Testis (tissue), 2 donors: ENCODE measurements at regions not wholly inside any gene's neighbourhood (a gene's known extent, or its start where the extent isn't known, plus 50 kb on each side); places are given as distances from the start of the nearest gene placed in this dataset.

ENCODE experiments used
- DNase-seq: peaks from one replicate; pipeline ENCODE4 v3.0.0-alpha.2; 2019
- H3K27ac ChIP-seq, 2 donors: fragments of 200-600 bp; sonication (generic); one replicate each; pipeline ENCODE4 v1.5.1; 2019
- H3K27me3 ChIP-seq: fragments of 200-600 bp; sonication (generic); one replicate; pipeline ENCODE4 v1.5.1; 2019
- H3K36me3 ChIP-seq: fragments of 200-600 bp; sonication (generic); one replicate; pipeline ENCODE4 v1.5.1; 2017; ENCODE audit warnings: low read depth; ENCODE audit errors: missing control alignments
- H3K4me1 ChIP-seq: fragments of 200-600 bp; sonication (generic); one replicate; pipeline ENCODE4 v1.5.1; 2019
- H3K4me3 ChIP-seq, 2 donors: fragments of 200-600 bp; sonication (generic); one replicate each; pipeline ENCODE4 v1.5.1; 2017 to 2019
- H3K9me3 ChIP-seq: fragments of 200-600 bp; sonication (generic); one replicate; pipeline ENCODE4 v1.5.1; 2017
- POLR2A ChIP-seq: fragments of 450-650 bp; IDR thresholded peaks from one replicate; pipeline ENCODE4 v1.6.1; 2017; ENCODE audit warnings: antibody characterized with exemption, mild to moderate bottlenecking, moderate library complexity
- WGBS, 2 donors: methylation state at CpG; one replicate each; pipeline ENCODE4 v1.1.5; 2018; 5-methylcytosine and 5-hydroxymethylcytosine counted together
- intact Hi-C: fragments of 100-400 bp; cut with DNase I; formaldehyde crosslinking; loops from one replicate; pipeline ENCODE4 v1.15.1; 2023; ENCODE audit warnings: low total_unique reads
- TF ChIP-seq, protein P1 (sequence below), 3 experiments: fragments of 450-650 bp in 2 of 3; fragments of 200-600 bp in 1 of 3; sonication (generic) in 1 of 3; IDR thresholded peaks; one replicate each; pipeline ENCODE4 v1.5.1; 2016 to 2019; ENCODE audit warnings: antibody characterized with exemption in 3 of 3, mild to moderate bottlenecking in 2 of 3, moderate library complexity in 1 of 3

DNA sequence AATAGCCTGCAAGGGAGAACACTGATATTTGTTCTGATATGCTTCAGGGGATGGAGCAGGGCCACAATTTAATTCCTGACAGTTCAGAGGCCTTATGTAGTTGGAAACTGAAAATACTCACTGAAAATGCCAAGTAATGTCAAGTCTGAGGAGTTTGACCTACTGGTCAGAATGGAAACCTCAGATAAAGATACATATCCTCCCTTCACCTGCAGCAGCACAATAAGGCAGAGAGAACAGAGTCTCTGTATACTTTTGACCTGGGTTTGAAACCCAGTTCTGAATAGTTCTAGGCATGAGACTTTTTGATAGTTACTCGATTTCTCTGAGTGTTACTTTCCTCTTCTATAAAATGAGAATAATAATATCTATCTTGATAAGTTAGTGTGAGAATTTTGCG lies 65.8 kb upstream of the TRPC5 start:
- intact Hi-C loops, result no loop called here
- no peaks in the 10 kb centered on the region for H3K27me3 ChIP-seq
- no peak overlapping the region for H3K27ac ChIP-seq
- no peaks in the 10 kb centered on the region for H3K36me3 ChIP-seq
- H3K4me3 ChIP-seq, result no peak overlapping the region
- no peak for DNase-seq
- WGBS, 2 donors, result 72 to 82% methylated on average over 2 of the region's 2 CpGs
- H3K9me3 ChIP-seq, result no peaks in the 10 kb centered on the region
- TF ChIP-seq, protein P1, sequence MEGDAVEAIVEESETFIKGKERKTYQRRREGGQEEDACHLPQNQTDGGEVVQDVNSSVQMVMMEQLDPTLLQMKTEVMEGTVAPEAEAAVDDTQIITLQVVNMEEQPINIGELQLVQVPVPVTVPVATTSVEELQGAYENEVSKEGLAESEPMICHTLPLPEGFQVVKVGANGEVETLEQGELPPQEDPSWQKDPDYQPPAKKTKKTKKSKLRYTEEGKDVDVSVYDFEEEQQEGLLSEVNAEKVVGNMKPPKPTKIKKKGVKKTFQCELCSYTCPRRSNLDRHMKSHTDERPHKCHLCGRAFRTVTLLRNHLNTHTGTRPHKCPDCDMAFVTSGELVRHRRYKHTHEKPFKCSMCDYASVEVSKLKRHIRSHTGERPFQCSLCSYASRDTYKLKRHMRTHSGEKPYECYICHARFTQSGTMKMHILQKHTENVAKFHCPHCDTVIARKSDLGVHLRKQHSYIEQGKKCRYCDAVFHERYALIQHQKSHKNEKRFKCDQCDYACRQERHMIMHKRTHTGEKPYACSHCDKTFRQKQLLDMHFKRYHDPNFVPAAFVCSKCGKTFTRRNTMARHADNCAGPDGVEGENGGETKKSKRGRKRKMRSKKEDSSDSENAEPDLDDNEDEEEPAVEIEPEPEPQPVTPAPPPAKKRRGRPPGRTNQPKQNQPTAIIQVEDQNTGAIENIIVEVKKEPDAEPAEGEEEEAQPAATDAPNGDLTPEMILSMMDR (IDR thresholded peaks at IDR 0.05), result no peak
- TF ChIP-seq POLR2A, result no peak
- no peaks in the 10 kb centered on the region for H3K4me1 ChIP-seq

DNA sequence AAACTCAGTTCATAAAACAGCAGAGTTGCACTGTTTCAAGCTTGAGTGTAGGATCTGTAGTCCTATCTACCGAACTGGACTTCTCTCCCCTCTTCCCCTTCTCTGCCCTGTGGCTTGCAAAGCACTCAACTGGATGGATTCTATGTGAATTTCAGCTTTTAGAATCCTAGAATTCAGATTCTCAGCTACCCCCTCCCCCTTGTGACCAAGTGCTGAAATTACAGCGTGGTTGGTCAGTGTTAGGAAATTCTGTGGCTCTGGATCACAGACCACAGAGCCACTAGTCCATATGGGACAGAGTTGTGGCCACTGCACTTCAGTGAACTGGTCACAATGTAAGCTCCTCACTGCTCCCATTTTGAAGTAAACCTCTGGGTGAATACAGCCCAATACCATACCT lies 64.6 kb upstream of the TRPC5 start:
- intact Hi-C loops, result no loop called here
- WGBS, 2 donors, result 46 to 54% methylated on average over 2 of the region's 2 CpGs
- no peaks in the 10 kb centered on the region for H3K9me3 ChIP-seq
- H3K4me1 ChIP-seq, result no peaks in the 10 kb centered on the region
- no peak overlapping the region for H3K27ac ChIP-seq
- no peak for TF ChIP-seq POLR2A
- TF ChIP-seq, protein P1 (IDR thresholded peaks at IDR 0.05), result peak in 2 of 3 experiments; percentile 27 to 41
- H3K4me3 ChIP-seq, result no peak overlapping the region
- DNase-seq, result peak; percentile 13
- H3K36me3 ChIP-seq, result no peaks in the 10 kb centered on the region
- H3K27me3 ChIP-seq, result no peaks in the 10 kb centered on the region

DNA sequence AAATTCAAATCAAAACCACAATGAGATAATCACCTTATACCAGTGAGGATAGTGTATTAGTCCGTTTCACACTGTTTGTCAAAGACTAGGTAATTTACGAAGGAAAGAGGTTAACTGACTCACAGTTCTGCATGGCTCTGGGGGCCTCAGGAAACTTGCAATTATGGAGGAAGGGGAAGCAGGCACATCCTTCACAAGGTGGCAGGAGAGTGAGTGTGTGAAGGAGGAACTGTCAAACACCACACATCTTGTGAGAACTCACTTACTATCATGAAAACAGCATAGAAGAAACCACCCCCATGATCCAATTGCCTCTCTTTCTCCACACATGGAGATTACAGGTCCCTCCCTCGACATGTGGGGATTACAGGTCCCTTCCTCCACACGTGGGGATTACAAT lies 54.7 kb upstream of the TRPC5 start:
- H3K4me3 ChIP-seq, result no peak overlapping the region
- no peak for TF ChIP-seq POLR2A
- H3K4me1 ChIP-seq, result no peaks in the 10 kb centered on the region
- intact Hi-C loops, result no loop called here
- DNase-seq, result no peak
- H3K9me3 ChIP-seq, result no peaks in the 10 kb centered on the region
- no peaks in the 10 kb centered on the region for H3K36me3 ChIP-seq
- 52 to 68% methylated on average over 4 of the region's 4 CpGs for WGBS, 2 donors
- H3K27me3 ChIP-seq, result no peaks in the 10 kb centered on the region
- H3K27ac ChIP-seq, result no peak overlapping the region
